PC-9 (cell line): ENCODE measurements at regions not wholly inside any gene's neighbourhood (a gene's known extent, or its start where the extent isn't known, plus 50 kb on each side); places are given as distances from the start of the nearest gene placed in this dataset.

Source experiments
- BruUV-seq: library from RNA; stranded (reverse); fragments of 400-500 nt; replicated peaks from 2 replicates; lab custom pipeline; 2021; lab: Mats Ljungman, UMichigan
- CTCF ChIA-PET: fragments of 300-600 bp; sonication (Branson Sonifier 250); formaldehyde crosslinking; loops from one replicate; lab custom pipeline; 2022; ENCODE audit warnings: antibody characterized with exemption; lab: Charles Lee
- POLR2A ChIA-PET: fragments of 300-600 bp; sonication (Branson Sonifier 250); formaldehyde crosslinking; loops from one replicate; lab custom pipeline; 2022; ENCODE audit warnings: antibody characterized with exemption; ENCODE audit not compliant: unreplicated experiment; lab: Charles Lee
- DNase-seq, 2 experiments: peaks; one replicate each; pipeline versions ENCODE4 v3.0.0 to v3.0.0-alpha.2; 2015 to 2022; ENCODE audit warnings: mixed read lengths in 1 of 2
- H2AFZ ChIP-seq: fragments of 200-600 bp; sonication (generic); 2 replicates; pipeline ENCODE4 v1.8.1; 2017; ENCODE audit warnings: antibody characterized with exemption
- H3F3A ChIP-seq: fragments of 200-600 bp; sonication (generic); 2 replicates; pipeline ENCODE4 v1.8.1; 2017; ENCODE audit warnings: antibody characterized with exemption, mild to moderate bottlenecking, low read depth; ENCODE audit not compliant: insufficient read depth
- H3K27ac ChIP-seq: fragments of 200-600 bp; sonication (generic); 2 replicates; pipeline ENCODE4 v1.6.1; 2016; ENCODE audit warnings: mixed run types
- H3K27me3 ChIP-seq: fragments of 200-600 bp; sonication (generic); 2 replicates; pipeline ENCODE4 v1.6.1; 2016; ENCODE audit warnings: low read depth, mixed run types; ENCODE audit not compliant: insufficient read depth
- H3K36me3 ChIP-seq: fragments of 200-600 bp; sonication (generic); 2 replicates; pipeline ENCODE4 v1.6.1; 2016; ENCODE audit warnings: low read depth, mixed run types
- H3K4me1 ChIP-seq: fragments of 200-600 bp; sonication (generic); replicated peaks from 2 replicates; pipeline ENCODE4 v1.6.1; 2016; ENCODE audit warnings: mixed run types; ENCODE audit not compliant: insufficient read depth
- H3K4me2 ChIP-seq: fragments of 200-600 bp; sonication (generic); 2 replicates; pipeline ENCODE4 v1.6.1; 2017; ENCODE audit warnings: mixed run types
- H3K4me3 ChIP-seq: fragments of 200-600 bp; sonication (generic); 2 replicates; pipeline ENCODE4 v1.6.1; 2016; ENCODE audit warnings: mixed run types
- H3K79me2 ChIP-seq: fragments of 200-600 bp; sonication (generic); 2 replicates; pipeline ENCODE4 v1.6.1; 2017; ENCODE audit warnings: low read depth, mixed run types
- H3K9me2 ChIP-seq: fragments of 200-600 bp; sonication (generic); 2 replicates; pipeline ENCODE4 v1.8.1; 2017; ENCODE audit warnings: mild to moderate bottlenecking; ENCODE audit not compliant: insufficient read depth
- H3K9me3 ChIP-seq: fragments of 200-600 bp; sonication (generic); 2 replicates; pipeline ENCODE4 v1.8.1; 2016; ENCODE audit warnings: low read depth; ENCODE audit not compliant: insufficient read depth
- H4K20me1 ChIP-seq: fragments of 200-600 bp; sonication (generic); 2 replicates; pipeline ENCODE4 v1.8.1; 2017; ENCODE audit not compliant: insufficient read depth
- EZH2 ChIP-seq: fragments of 200-600 bp; sonication (generic); IDR thresholded peaks from 2 replicates; pipeline ENCODE4 v1.8.0; 2017; ENCODE audit warnings: antibody characterized with exemption, low read depth
- intact Hi-C: fragments of 100-400 bp; cut with micrococcal nuclease; formaldehyde crosslinking; loops from one replicate; pipeline ENCODE4 v1.10.0; 2022; ENCODE audit not compliant: unreplicated experiment
- TF ChIP-seq, protein P1 (sequence below): fragments of 200-600 bp; sonication (generic); conservative IDR thresholded peaks from 2 replicates; pipeline ENCODE4 v1.6.1; 2017; ENCODE audit warnings: mixed run types, antibody characterized with exemption, mild to moderate bottlenecking, moderate library complexity

DNA sequence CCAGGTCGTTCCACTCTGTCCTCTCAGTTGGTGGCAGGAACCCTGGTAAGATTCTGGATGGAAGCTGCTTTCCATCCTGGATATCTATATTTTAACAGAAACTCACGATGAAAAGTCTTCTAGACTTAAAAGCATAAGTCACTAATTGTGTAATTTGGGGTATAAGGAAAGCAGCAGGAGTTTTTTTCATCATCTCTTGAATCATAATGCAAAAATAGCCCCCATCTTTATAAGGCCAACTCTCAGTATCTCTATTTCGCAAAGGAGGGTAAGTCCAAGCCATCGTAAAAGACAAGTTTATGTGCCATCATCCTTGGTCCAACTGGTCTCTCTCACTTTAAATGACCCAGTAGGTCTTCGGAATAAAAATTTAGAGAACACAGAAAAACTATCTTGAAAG lies 95.1 kb downstream of the FAM50B start:
- Histone ChIP-seq H3K4me2 (no peak overlapping the region), H3K4me3 (no peak overlapping the region), H3K27me3 (no peaks in the 10 kb centered on the region), H3K27ac (no peak overlapping the region), H3K9me3 (no peaks in the 10 kb centered on the region), H4K20me1 (no peaks in the 10 kb centered on the region), H3F3A (no peaks in the 10 kb centered on the region), H2AFZ (no peak overlapping the region), H3K36me3 (no peaks in the 10 kb centered on the region), H3K4me1 (peaks cover 9% of the 10 kb centered on the region), H3K9me2 (no peaks in the 10 kb centered on the region), H3K79me2 (no peaks in the 10 kb centered on the region)
- TF ChIP-seq, protein P1, sequence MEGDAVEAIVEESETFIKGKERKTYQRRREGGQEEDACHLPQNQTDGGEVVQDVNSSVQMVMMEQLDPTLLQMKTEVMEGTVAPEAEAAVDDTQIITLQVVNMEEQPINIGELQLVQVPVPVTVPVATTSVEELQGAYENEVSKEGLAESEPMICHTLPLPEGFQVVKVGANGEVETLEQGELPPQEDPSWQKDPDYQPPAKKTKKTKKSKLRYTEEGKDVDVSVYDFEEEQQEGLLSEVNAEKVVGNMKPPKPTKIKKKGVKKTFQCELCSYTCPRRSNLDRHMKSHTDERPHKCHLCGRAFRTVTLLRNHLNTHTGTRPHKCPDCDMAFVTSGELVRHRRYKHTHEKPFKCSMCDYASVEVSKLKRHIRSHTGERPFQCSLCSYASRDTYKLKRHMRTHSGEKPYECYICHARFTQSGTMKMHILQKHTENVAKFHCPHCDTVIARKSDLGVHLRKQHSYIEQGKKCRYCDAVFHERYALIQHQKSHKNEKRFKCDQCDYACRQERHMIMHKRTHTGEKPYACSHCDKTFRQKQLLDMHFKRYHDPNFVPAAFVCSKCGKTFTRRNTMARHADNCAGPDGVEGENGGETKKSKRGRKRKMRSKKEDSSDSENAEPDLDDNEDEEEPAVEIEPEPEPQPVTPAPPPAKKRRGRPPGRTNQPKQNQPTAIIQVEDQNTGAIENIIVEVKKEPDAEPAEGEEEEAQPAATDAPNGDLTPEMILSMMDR, result no peak
- TF ChIP-seq EZH2, result no peak
- BruUV-seq, result no TSS peak
- DNase-seq, result no peak
- ChIA-PET CTCF (no interaction called here), POLR2A (no interaction called here)
- intact Hi-C loops, result no loop called here

DNA sequence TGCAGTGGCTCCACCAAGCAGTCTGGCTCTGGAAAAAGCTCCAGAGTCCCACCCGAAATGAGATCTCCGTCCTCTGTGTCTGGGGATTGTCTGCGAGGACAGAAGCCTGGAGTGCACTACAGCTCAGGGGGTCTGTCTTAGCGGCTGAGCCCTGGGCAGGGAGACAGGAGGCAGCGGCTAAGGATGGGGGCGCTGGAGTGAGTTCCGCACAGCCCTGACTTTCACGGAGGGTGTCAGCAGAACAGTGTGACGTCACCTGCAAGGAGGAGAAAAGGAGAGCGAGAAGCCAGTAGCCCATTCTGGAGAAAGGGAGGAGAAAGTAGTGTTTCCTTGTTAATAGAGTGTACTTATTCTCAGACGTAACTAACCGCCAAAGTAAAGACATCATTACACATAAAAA lies 97.6 kb downstream of the FAM50B start:
- Histone ChIP-seq H3K36me3 (no peaks in the 10 kb centered on the region), H3K4me1 (peaks cover 9% of the 10 kb centered on the region), H3K9me3 (no peaks in the 10 kb centered on the region), H3K4me3 (no peak overlapping the region), H3K79me2 (no peaks in the 10 kb centered on the region), H3K9me2 (no peaks in the 10 kb centered on the region), H3K4me2 (no peak overlapping the region), H2AFZ (no peak overlapping the region), H3K27me3 (no peaks in the 10 kb centered on the region), H3F3A (no peaks in the 10 kb centered on the region), H4K20me1 (no peaks in the 10 kb centered on the region), H3K27ac (no peak overlapping the region)
- intact Hi-C loops, result no loop called here
- CTCF ChIA-PET, result no interaction called here
- no TSS peak for BruUV-seq
- no peak for DNase-seq
- POLR2A ChIA-PET, result no interaction called here
- TF ChIP-seq, protein P1, result no peak
- TF ChIP-seq EZH2, result no peak

DNA sequence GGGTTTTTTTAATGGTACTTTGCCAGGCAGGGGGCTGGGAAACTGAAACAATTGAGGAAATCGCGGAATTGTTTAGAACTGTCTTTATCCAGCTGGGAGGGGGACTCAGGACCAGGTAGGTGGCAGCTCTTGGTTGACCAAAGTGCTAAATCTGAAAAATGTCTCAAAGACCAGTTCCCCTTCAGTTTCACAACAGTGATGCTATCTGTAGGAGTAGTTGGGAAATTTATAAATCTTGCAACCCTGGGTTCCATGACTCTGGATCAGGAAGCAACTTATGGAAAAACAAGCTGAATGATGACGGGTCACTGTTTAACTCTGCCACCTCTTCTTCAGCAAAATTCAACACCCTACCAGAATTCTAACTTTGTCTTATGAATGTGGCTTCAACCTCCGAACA lies 99.7 kb downstream of the FAM50B start:
- Histone ChIP-seq H3K4me1 (peaks cover 9% of the 10 kb centered on the region), H3K27me3 (no peaks in the 10 kb centered on the region), H3K36me3 (no peaks in the 10 kb centered on the region), H3F3A (no peaks in the 10 kb centered on the region), H3K9me2 (no peaks in the 10 kb centered on the region), H4K20me1 (no peaks in the 10 kb centered on the region), H3K4me2 (no peak overlapping the region), H3K4me3 (no peak overlapping the region), H2AFZ (no peak overlapping the region), H3K27ac (no peak overlapping the region), H3K79me2 (no peaks in the 10 kb centered on the region), H3K9me3 (no peaks in the 10 kb centered on the region)
- BruUV-seq, result no TSS peak
- ChIA-PET POLR2A (no interaction called here), CTCF (no interaction called here)
- intact Hi-C loops, result no loop called here
- TF ChIP-seq, protein P1, result no peak
- TF ChIP-seq EZH2, result no peak
- no peak for DNase-seq
